Endodermal cell (in vitro differentiated cells): ENCODE measurements at regions not wholly inside any gene's neighbourhood (a gene's known extent, or its start where the extent isn't known, plus 50 kb on each side); places are given as distances from the start of the nearest gene placed in this dataset.

Experiments used
- DNase-seq: peaks from one replicate; pipeline ENCODE4 v3.0.0-alpha.2; 2017
- H3K27ac ChIP-seq: 2 replicates; pipeline ENCODE4 v1.5.1; 2013; ENCODE audit warnings: mild to moderate bottlenecking, low read depth, low read length, moderate library complexity
- H3K27me3 ChIP-seq: 2 replicates; pipeline ENCODE4 v1.6.1; 2013; ENCODE audit warnings: mild to moderate bottlenecking, low read length, moderate library complexity; ENCODE audit not compliant: insufficient read depth, control insufficient read depth, poor library complexity, severe bottlenecking
- H3K36me3 ChIP-seq: 2 replicates; pipeline ENCODE4 v1.7.0; 2013; ENCODE audit warnings: mild to moderate bottlenecking, low read length, moderate library complexity; ENCODE audit not compliant: control insufficient read depth, insufficient read depth
- H3K4me1 ChIP-seq: one replicate; pipeline ENCODE4 v1.7.0; 2013; ENCODE audit warnings: low read length; ENCODE audit not compliant: control insufficient read depth, insufficient read depth
- H3K4me3 ChIP-seq: 2 replicates; pipeline ENCODE4 v1.5.1; 2013; ENCODE audit warnings: mild to moderate bottlenecking, low read length, moderate library complexity
- H3K9ac ChIP-seq: 2 replicates; pipeline ENCODE4 v1.6.1; 2013; ENCODE audit warnings: mild to moderate bottlenecking, low read length, moderate library complexity; ENCODE audit not compliant: poor library complexity, severe bottlenecking; ENCODE audit errors: extremely low read depth
- H3K9me3 ChIP-seq: 2 replicates; pipeline ENCODE4 v1.6.1; 2013; ENCODE audit warnings: mild to moderate bottlenecking, low read length, moderate library complexity; ENCODE audit not compliant: control insufficient read depth
- H3K27ac Mint-ChIP-seq: 2 replicates; pipeline ENCODE4 v1.8.0; 2020; ENCODE audit warnings: mixed read lengths
- H3K27me3 Mint-ChIP-seq: 2 replicates; pipeline ENCODE4 v1.8.0; 2021; ENCODE audit warnings: mild to moderate bottlenecking, mixed read lengths; ENCODE audit not compliant: insufficient read depth
- H3K36me3 Mint-ChIP-seq: 2 replicates; pipeline ENCODE4 v1.8.0; 2020; ENCODE audit warnings: low read depth, mixed read lengths
- H3K4me1 Mint-ChIP-seq: 2 replicates; pipeline ENCODE4 v1.8.0; 2020; ENCODE audit warnings: mixed read lengths
- H3K4me3 Mint-ChIP-seq: 2 replicates; pipeline ENCODE4 v1.8.0; 2020; ENCODE audit warnings: mild to moderate bottlenecking, moderate library complexity, mixed read lengths
- H3K9me3 Mint-ChIP-seq: 2 replicates; pipeline ENCODE4 v1.8.0; 2020; ENCODE audit warnings: mild to moderate bottlenecking, mixed read lengths
- WGBS, 2 experiments: methylation state at CpG; one replicate each; pipeline versions ENCODE4 v1.1.5 to v1.1.7; 2013; ENCODE audit warnings: missing lambda C conversion rate in 2 of 2, mixed read lengths in 1 of 2; ENCODE audit not compliant: insufficient coverage in 1 of 2, insufficient read length in 1 of 2; 5-methylcytosine and 5-hydroxymethylcytosine counted together
- TF ChIP-seq, protein P1 (sequence below): fragments of 200-600 bp; sonication (generic); conservative IDR thresholded peaks from 2 replicates; pipeline ENCODE4 v1.5.0; 2021; ENCODE audit warnings: antibody characterized with exemption, mild to moderate bottlenecking

- Mint-ChIP-seq H3K36me3 (peaks cover 2% of the 10 kb centered on the region), H3K27ac (no peak overlapping the region), H3K9me3 (peaks cover 27% of the 10 kb centered on the region), H3K4me1 (peaks cover 8% of the 10 kb centered on the region), H3K4me3 (no peak overlapping the region), H3K27me3 (peaks cover 8% of the 10 kb centered on the region)
- Histone ChIP-seq H3K9ac (no peak overlapping the region), H3K9me3 (peaks cover 22% of the 10 kb centered on the region), H3K27ac (no peak overlapping the region), H3K4me3 (no peak overlapping the region), H3K4me1 (no peaks in the 10 kb centered on the region), H3K36me3 (no peaks in the 10 kb centered on the region), H3K27me3 (no peaks in the 10 kb centered on the region)
- 58 to 59% methylated on average over 12 to 15 of the region's 16 CpGs for WGBS, 2 experiments
- TF ChIP-seq, protein P1, sequence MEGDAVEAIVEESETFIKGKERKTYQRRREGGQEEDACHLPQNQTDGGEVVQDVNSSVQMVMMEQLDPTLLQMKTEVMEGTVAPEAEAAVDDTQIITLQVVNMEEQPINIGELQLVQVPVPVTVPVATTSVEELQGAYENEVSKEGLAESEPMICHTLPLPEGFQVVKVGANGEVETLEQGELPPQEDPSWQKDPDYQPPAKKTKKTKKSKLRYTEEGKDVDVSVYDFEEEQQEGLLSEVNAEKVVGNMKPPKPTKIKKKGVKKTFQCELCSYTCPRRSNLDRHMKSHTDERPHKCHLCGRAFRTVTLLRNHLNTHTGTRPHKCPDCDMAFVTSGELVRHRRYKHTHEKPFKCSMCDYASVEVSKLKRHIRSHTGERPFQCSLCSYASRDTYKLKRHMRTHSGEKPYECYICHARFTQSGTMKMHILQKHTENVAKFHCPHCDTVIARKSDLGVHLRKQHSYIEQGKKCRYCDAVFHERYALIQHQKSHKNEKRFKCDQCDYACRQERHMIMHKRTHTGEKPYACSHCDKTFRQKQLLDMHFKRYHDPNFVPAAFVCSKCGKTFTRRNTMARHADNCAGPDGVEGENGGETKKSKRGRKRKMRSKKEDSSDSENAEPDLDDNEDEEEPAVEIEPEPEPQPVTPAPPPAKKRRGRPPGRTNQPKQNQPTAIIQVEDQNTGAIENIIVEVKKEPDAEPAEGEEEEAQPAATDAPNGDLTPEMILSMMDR = peak; percentile 98
- DNase-seq = peak; percentile 94
Measured at GRCh38 chr7:67377939-67378862, 381.6 kb downstream of the TYW1 start.

- Histone ChIP-seq H3K9me3 (peaks cover 7% of the 10 kb centered on the region), H3K27ac (no peak overlapping the region), H3K36me3 (no peaks in the 10 kb centered on the region), H3K27me3 (no peaks in the 10 kb centered on the region), H3K4me3 (no peak overlapping the region), H3K9ac (no peak overlapping the region), H3K4me1 (no peaks in the 10 kb centered on the region)
- TF ChIP-seq, protein P1 = no peak
- peaks cover 3% of the 10 kb centered on the region for H3K27me3 Mint-ChIP-seq
- no peak overlapping the region for H3K4me3 Mint-ChIP-seq
- WGBS, 2 experiments = 58 to 70% methylated on average over 3 to 4 of the region's 4 CpGs
- no peak for DNase-seq
- no peak overlapping the region for H3K27ac Mint-ChIP-seq
- H3K36me3 Mint-ChIP-seq = peaks cover 2% of the 10 kb centered on the region
- H3K9me3 Mint-ChIP-seq = peaks cover 8% of the 10 kb centered on the region
- H3K4me1 Mint-ChIP-seq = peaks cover 8% of the 10 kb centered on the region
Measured at GRCh38 chr7:67380326-67380725, 383.7 kb downstream of the TYW1 start.

DNA sequence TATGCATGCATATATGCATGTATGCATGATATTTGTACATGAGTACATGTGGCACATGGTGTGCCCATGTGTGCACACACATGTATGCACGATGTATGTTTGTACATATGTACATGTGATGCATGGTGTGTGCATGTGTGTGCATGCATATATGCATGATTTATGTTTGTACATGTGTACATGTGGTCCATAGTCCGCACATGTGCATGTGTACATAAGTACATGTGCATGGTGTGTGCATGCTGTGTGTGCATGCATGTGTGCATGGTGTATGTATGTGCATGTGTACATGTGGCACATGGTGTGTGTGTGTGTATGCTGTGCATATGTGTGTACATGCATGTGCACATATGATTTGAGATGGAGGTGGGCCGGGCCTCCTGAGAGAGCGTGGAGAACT lies 384.2 kb downstream of the TYW1 start:
- no peak overlapping the region for H3K27ac ChIP-seq
- Mint-ChIP-seq H3K4me1 (peaks cover 8% of the 10 kb centered on the region), H3K4me3 (no peak overlapping the region), H3K9me3 (peaks cover 3% of the 10 kb centered on the region), H3K27ac (no peak overlapping the region), H3K36me3 (peaks cover 2% of the 10 kb centered on the region), H3K27me3 (peaks cover 3% of the 10 kb centered on the region)
- 71 to 75% methylated on average over 4 of the region's 4 CpGs for WGBS, 2 experiments
- H3K4me3 ChIP-seq = no peak overlapping the region
- DNase-seq = no peak
- no peaks in the 10 kb centered on the region for H3K4me1 ChIP-seq
- peaks cover 2% of the 10 kb centered on the region for H3K9me3 ChIP-seq
- TF ChIP-seq, protein P1 = no peak
- no peaks in the 10 kb centered on the region for H3K27me3 ChIP-seq
- H3K9ac ChIP-seq = no peak overlapping the region
- no peaks in the 10 kb centered on the region for H3K36me3 ChIP-seq
